DND-41 (cell line): ENCODE measurements at regions not wholly inside any gene's neighbourhood (a gene's known extent, or its start where the extent isn't known, plus 50 kb on each side); places are given as distances from the start of the nearest gene placed in this dataset.

Experiments
- ATAC-seq: fragments of 200-7000 bp; cut with Tn5 transposase; 3 replicates; pipeline ENCODE4 v1.9.1; 2021; ENCODE audit warnings: low read depth; ENCODE audit not compliant: insufficient read depth
- DNase-seq: peaks from one replicate; pipeline ENCODE4 v3.0.0-alpha.2; 2020
- H2AFZ ChIP-seq: 2 replicates; pipeline ENCODE4 v1.6.0; 2012; ENCODE audit warnings: low read depth, low read length
- H3K27ac ChIP-seq: 2 replicates; pipeline ENCODE4 v1.5.1; 2012; ENCODE audit warnings: low read length, inconsistent platforms
- H3K27me3 ChIP-seq: fragments of 200-600 bp; sonication (generic); 2 replicates; pipeline ENCODE4 v1.6.0; 2012; ENCODE audit warnings: low read length, mild to moderate bottlenecking, inconsistent platforms; ENCODE audit not compliant: insufficient read depth, poor library complexity
- H3K36me3 ChIP-seq: 2 replicates; pipeline ENCODE4 v1.5.1; 2012; ENCODE audit warnings: low read length, inconsistent platforms; ENCODE audit not compliant: insufficient read depth
- H3K4me1 ChIP-seq: 2 replicates; pipeline ENCODE4 v1.5.1; 2012; ENCODE audit warnings: mild to moderate bottlenecking, low read length; ENCODE audit not compliant: insufficient read depth
- H3K4me2 ChIP-seq: 2 replicates; pipeline ENCODE4 v1.6.0; 2012; ENCODE audit warnings: mild to moderate bottlenecking, moderate library complexity, low read length, inconsistent platforms; ENCODE audit not compliant: insufficient read depth
- H3K4me3 ChIP-seq, 2 experiments: fragments of 200-600 bp in 1 of 2; shearing (Covaris generic) in 1 of 2; 2 replicates each; pipeline ENCODE4 v1.5.1; 2012 to 2016; ENCODE audit warnings: inconsistent platforms in 2 of 2, low read length in 2 of 2, mild to moderate bottlenecking in 2 of 2, low read depth in 1 of 2, moderate library complexity in 1 of 2
- H3K79me2 ChIP-seq: 2 replicates; pipeline ENCODE4 v1.6.0; 2012; ENCODE audit warnings: low read length, inconsistent platforms; ENCODE audit not compliant: insufficient read depth
- H3K9ac ChIP-seq: 2 replicates; pipeline ENCODE4 v1.6.0; 2012; ENCODE audit warnings: low read depth, mild to moderate bottlenecking, inconsistent platforms, low read length, moderate library complexity
- H3K9me3 ChIP-seq: 2 replicates; pipeline ENCODE4 v1.5.1; 2012; ENCODE audit warnings: low read length, moderate library complexity, mild to moderate bottlenecking, inconsistent platforms; ENCODE audit not compliant: insufficient read depth, severe bottlenecking
- H4K20me1 ChIP-seq: 2 replicates; pipeline ENCODE4 v1.6.0; 2012; ENCODE audit warnings: low read length; ENCODE audit not compliant: insufficient read depth
- EZH2 ChIP-seq: IDR thresholded peaks from 3 replicates; pipeline ENCODE4 v1.6.1; 2012; ENCODE audit warnings: borderline replicate concordance, low read depth, mild to moderate bottlenecking, moderate library complexity, low read length, inconsistent platforms; ENCODE audit not compliant: severe bottlenecking
- TF ChIP-seq, protein P1 (sequence below): IDR thresholded peaks from 2 replicates; pipeline ENCODE4 v1.5.1; 2012; ENCODE audit warnings: borderline replicate concordance, low read length, moderate library complexity, mild to moderate bottlenecking; ENCODE audit not compliant: poor library complexity, severe bottlenecking; ENCODE audit errors: extremely low read depth

DNA sequence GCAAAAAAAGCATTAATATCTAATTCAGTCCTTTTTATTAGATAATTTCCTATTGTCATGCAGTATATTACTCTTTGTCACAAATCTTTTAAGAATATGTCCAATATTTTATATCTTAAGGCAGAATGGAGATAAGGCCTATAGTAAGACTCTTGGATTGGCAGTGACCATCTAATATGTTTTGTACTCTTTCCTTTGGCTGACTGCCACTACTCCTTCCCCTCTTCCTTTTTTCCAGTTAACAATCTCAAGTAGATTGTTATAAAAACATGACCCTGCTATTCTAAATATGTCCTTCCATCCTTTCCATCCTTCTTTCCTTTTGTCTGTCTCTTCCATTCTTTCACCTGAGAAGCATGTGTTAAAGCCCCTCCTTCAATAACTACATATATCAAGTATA is 92.8 kb upstream of the TMEM168 start:
- Histone ChIP-seq H3K4me2 (no peak overlapping the region), H3K79me2 (no peaks in the 10 kb centered on the region)
- no peak for ATAC-seq

DNA sequence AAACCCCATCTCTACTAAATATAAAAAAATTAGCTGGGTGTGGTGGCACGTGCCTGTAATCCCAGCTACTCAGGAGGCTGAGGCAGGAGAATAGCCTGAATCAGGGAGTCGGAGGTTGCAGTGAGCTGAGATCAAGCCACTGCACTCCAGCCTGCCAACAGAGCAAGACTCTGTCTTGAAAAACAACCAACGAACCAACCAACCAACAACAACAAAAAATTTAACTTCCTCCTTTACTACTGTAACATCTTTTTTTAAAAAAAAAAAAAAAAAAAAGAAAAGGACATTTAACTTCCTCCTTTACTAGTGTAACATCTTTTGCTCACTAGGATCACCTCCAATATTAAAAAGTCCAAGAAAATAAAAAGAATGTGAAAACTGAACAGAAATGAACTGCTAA is 92.3 kb upstream of the TMEM168 start:
- Histone ChIP-seq H3K4me1 (no peaks in the 10 kb centered on the region), H3K79me2 (no peaks in the 10 kb centered on the region), H3K36me3 (peaks cover 5% of the 10 kb centered on the region; the same call in 1 of the 2 replicates), H3K27me3 (no peaks in the 10 kb centered on the region), H3K4me2 (no peak overlapping the region), H2AFZ (no peak overlapping the region), H3K9ac (no peak overlapping the region), H3K27ac (no peak overlapping the region), H4K20me1 (no peaks in the 10 kb centered on the region), H3K9me3 (no peaks in the 10 kb centered on the region), H3K4me3 (no peak overlapping the region)
- DNase-seq, result no peak
- no peak for TF ChIP-seq EZH2
- TF ChIP-seq, protein P1, sequence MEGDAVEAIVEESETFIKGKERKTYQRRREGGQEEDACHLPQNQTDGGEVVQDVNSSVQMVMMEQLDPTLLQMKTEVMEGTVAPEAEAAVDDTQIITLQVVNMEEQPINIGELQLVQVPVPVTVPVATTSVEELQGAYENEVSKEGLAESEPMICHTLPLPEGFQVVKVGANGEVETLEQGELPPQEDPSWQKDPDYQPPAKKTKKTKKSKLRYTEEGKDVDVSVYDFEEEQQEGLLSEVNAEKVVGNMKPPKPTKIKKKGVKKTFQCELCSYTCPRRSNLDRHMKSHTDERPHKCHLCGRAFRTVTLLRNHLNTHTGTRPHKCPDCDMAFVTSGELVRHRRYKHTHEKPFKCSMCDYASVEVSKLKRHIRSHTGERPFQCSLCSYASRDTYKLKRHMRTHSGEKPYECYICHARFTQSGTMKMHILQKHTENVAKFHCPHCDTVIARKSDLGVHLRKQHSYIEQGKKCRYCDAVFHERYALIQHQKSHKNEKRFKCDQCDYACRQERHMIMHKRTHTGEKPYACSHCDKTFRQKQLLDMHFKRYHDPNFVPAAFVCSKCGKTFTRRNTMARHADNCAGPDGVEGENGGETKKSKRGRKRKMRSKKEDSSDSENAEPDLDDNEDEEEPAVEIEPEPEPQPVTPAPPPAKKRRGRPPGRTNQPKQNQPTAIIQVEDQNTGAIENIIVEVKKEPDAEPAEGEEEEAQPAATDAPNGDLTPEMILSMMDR, result no peak
- ATAC-seq, result no peak

More for the DNA sequence above, 92.8 kb upstream of the TMEM168 start:
- H3K4me3 ChIP-seq, result no peak overlapping the region
- H3K9me3 ChIP-seq, result no peaks in the 10 kb centered on the region
- TF ChIP-seq, protein P1, result no peak
- no peak for TF ChIP-seq EZH2
- no peak for DNase-seq
- H3K27ac ChIP-seq, result no peak overlapping the region
- H3K4me1 ChIP-seq, result no peaks in the 10 kb centered on the region
- H3K36me3 ChIP-seq, result peaks cover under 1% of the 10 kb centered on the region; the same call in 1 of the 2 replicates
- H3K27me3 ChIP-seq, result no peaks in the 10 kb centered on the region
- no peaks in the 10 kb centered on the region for H4K20me1 ChIP-seq
- H3K9ac ChIP-seq, result no peak overlapping the region
- no peak overlapping the region for H2AFZ ChIP-seq

DNA sequence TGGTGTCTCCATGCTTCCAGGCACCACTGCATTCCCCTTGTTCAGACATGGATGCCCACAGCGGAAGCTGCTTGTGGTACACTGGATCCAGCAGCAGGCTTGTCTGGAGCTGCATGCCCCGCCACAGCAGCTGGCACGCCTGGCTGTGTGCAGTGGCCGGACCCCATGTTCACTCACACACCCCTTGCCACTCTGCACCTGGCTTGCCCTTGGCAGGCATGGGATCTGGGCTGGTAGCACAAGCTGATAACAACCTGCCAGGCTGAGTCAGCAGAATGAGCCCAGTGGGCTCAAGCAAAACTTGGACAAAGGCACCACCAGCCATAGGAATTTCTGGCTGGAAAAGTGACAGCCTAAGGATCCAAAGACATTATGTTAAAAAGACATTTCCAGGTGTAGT is 91.8 kb upstream of the TMEM168 start:
- no peaks in the 10 kb centered on the region for H4K20me1 ChIP-seq
- H3K9ac ChIP-seq, result no peak overlapping the region
- no peaks in the 10 kb centered on the region for H3K27me3 ChIP-seq
- TF ChIP-seq EZH2, result no peak
- TF ChIP-seq, protein P1, result no peak
- no peak for ATAC-seq
- H3K4me3 ChIP-seq, result no peak overlapping the region
- H3K79me2 ChIP-seq, result no peaks in the 10 kb centered on the region
- no peak overlapping the region for H3K4me2 ChIP-seq
- H2AFZ ChIP-seq, result no peak overlapping the region
- H3K4me1 ChIP-seq, result no peaks in the 10 kb centered on the region
- no peak for DNase-seq
- H3K27ac ChIP-seq, result no peak overlapping the region
- H3K9me3 ChIP-seq, result no peaks in the 10 kb centered on the region
- peaks cover 5% of the 10 kb centered on the region; the same call in 1 of the 2 replicates for H3K36me3 ChIP-seq

DNA sequence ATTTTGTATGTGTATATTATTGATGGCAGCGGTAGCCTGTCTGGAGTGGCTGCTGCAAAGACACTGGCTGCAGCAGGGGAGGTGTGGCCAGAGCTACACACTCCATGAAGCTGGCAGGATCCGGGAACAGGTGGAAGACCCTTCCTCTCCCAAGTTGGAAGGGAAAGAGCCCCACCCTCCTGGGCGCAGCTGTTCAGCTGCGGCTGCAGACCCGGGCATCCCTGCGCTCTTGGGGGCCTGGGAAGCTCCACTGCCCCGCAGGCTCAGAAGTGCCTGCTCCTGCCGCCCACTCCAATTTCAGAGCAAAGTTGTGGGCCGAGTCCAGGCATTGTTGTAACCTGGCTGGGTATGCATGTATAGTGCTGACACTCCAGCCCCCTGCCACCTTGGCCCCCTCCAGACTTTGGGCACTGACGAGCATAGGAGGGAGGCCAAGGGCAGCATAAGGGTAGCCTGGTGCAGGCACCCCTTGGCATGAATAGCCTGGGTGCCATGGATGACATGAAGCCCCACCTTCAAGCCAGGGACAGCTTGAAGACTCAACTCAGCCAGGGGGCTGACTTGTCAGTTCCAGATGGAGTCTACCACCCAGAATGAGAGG is 90.7 kb upstream of the TMEM168 start:
- TF ChIP-seq EZH2, result no peak
- TF ChIP-seq, protein P1, result no peak
- ATAC-seq (no peak), DNase-seq (no peak)
- Histone ChIP-seq H3K9me3 (no peaks in the 10 kb centered on the region), H3K4me2 (no peak overlapping the region), H3K9ac (no peak overlapping the region), H3K27me3 (no peaks in the 10 kb centered on the region), H3K36me3 (peaks cover 5% of the 10 kb centered on the region; the same call in 1 of the 2 replicates), H3K4me1 (no peaks in the 10 kb centered on the region), H2AFZ (no peak overlapping the region), H4K20me1 (no peaks in the 10 kb centered on the region), H3K79me2 (no peaks in the 10 kb centered on the region), H3K27ac (no peak overlapping the region), H3K4me3 (no peak overlapping the region)
